CD4-positive, alpha-beta T cell treated with Interleukin-10 for 1 hour (primary cell): ENCODE measurements at regions not wholly inside any gene's neighbourhood (a gene's known extent, or its start where the extent isn't known, plus 50 kb on each side); places are given as distances from the start of the nearest gene placed in this dataset.

Experiments
- DNase-seq: peaks from one replicate; pipeline ENCODE4 v3.0.0-alpha.2; 2020

DNA sequence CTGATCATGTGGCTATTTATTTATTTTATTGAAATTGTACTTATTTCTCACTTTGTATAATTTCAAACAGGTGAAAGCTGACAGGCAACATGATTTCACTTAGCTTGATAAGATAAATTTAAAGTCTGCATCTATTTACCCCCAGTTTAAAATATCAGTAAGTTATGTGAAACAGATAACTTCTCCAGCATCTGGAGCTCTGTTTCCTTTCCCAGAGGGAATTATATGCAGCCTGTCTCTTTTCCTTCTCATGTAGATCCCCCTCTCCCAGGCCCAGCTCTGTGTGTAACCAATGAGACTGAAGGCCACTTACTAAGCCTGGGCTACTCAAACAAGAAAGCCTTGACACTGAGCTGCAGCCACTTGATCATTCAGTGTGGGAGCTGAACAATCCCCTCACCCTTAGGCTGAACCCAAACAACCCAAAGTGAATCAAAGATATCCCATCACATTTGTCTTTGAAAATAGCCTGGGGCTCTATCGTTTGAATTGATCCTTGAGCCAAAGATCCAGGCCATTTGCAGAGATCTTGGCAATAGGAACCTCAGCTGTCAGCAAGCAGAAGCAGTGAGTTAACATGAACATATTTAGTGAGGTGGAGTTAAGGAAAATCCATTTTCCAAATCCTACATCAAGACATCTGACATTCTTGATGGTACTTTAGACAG lies 383.9 kb downstream of the TGFB2 start:
- no peak for DNase-seq

DNA sequence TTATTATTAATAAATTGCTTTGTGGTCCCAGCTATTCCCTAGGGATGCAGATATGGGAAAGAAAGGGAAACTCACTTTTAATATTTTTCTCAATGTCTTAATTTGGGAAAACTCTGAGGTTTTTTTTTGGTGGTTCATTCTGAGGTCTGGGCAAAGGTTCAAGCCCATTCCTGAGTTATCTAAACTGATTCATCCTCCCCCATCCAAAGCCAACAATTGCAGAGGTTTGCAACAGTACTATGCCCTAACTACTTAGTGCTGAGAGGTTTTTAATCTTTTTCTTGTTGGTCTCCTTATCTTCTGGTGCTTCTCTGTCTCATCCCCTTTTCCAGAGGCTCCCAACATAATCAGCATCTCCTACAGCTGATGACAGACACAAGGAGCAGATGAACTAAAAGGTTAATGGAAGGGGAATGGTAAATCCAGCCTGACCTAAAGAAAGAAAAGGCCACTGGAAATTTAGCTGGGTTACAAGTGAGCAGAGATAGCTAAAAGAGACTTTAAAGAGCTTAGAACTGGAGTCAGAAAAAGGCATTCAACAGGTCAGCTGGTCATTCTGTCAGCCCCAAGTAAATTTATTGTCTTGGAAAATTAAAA lies 390.4 kb downstream of the TGFB2 start:
- DNase-seq: no peak

DNA sequence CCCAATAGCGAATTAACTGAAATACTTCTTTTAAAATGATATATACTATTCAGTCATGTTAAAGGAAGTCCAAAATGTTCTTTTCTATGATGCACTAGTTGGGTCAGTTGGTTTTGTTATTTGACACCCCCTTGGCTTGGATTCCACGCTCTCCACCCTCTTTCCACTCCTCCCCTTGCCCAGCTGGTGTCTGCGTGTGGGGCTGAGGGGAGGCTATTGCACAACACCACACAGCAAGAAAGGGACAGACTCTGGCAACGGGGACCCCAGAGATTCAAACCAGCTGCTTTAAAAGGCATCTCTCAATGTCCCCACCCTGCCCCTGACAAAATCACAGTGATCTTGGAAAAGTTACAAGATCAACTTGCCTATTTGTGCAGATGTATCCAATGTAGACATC lies 394.3 kb downstream of the TGFB2 start:
- no peak for DNase-seq

DNA sequence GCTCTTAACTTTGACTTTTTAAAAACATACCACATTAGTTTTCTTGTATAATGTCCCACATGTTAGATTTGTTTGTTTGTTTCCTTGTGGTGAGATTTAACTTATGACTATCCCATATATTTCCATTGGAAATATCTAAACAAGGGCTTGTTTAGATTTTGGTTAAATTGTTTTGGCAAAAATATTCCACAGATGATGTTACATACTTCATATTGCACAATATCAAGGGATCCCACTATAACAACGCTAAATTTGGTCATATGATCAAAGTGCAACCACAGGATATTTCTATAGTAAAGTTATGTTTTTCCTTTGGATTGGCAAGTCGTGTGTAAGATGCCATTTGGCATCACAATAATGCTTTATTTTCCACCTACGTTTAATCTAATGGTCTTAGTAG lies 396.7 kb downstream of the TGFB2 start:
- DNase-seq: no peak

DNA sequence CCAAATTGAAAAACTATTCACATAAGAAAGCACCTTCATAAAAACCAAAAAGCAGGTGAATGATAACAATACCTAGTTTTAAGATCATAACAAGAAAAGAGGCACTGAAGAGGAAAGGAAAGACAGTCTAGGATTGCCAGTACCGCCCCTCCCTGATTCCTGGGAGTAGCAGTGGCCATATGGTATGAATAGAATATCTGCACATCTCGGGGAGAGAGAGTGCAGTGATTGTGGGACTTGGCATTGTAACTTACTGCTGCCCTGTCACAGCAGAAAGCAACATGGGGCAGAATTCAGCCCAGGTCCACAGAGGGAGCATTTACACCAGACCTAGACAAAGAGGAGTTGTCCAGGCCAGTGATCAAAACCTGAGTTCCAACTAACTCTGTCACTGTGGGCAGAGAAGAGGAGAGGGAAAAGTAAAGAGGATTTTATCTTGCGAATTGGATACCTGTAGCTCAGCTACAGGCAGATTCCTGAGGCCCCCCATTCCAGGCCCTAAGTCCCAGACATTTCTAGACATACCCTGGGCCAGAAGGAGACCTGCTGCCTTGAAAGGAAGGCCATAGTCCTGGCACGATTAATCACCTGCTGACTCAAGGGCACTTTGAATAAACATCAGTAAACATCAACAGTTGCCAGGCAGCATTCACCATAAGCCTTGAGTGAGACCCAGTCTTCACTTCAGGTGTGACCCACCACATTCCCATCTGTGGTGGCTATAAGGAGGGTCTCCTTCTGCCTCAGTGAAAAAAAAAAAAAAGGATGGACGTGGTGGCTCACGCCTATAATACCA lies 397.5 kb downstream of the TGFB2 start:
- DNase-seq: no peak

DNA sequence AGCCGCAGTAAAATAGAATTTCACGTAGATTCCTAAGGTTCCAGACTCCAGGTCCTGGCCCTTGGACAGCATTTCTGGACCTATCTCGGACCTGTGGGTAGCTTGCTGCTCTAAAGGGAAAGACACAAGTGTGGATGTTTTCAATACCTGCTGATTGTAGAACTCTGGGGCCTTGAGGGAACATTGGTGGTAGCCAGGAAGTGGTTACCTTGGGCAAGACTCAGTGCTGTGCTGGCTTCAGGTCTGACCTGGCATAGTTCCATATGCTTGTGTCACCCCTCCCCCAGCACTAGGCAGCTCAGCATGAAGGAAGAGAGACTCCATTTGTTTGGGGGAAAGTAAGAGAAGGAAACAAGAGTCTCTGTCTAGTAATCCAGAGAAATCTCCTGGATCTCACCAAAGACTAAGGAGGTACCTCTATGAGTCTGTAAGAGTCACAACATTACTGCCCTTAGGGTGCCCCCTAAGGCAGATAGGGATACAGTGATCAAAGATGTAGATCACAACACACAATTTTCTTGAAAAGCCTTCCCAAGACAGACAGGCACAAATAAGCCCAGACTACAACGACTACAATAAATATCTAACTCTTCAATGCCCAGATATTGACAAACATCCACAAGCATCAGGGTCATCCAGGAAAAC lies 398.8 kb downstream of the TGFB2 start:
- DNase-seq: no peak

DNA sequence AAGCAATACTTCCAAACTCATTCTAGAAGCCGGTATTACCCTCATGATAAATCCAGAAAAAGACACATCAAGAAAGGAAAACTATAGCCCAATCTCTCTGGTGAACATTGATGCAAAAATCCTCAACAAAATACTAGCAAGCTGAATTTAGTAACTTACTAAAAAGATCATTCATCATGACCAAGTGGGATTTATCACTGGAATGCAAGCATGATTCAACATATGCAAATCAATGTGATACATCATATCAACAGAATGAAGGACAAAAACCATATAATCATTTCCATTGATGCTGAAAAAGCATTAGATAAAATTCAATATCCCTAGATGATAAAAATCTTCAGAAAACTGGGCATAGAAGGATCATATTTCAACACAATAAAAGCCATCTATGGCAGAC lies 402.9 kb downstream of the TGFB2 start:
- DNase-seq: no peak

DNA sequence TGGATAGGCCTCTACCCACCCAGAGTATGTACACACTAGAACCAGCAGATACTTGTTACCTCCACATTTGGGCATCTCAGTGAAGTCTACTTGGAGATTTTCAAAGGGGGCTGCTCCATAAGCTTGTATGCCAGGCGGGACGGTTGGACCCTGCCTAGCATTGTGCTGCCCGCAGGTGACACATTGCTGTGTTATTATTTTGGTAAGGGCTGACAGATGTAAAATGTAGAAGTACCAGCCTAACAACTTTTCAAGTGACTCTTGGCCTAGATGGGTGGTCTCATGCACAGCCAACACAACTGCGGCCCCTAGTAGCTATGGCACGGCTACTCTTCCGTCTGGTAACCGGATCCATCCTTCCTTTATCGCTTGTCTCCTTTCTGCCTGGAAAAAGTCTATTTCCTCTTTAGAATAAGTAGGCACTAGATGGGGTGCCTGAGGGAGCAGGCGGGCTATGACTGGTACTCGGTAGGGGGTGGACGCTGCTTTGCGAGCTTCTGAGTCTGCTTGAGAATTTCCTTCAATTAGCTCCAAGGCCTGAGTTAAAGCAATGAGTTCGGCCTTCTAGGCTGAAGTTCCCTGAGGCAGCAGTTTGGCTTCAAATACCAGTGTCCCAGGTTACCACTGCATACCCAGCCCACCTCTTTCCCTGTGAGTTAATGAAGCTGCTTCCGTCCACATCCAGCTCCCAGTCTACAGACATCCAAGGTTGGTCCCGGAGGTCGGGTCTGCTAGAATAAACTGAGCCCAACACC lies 405.3 kb downstream of the TGFB2 start:
- DNase-seq: no peak

DNA sequence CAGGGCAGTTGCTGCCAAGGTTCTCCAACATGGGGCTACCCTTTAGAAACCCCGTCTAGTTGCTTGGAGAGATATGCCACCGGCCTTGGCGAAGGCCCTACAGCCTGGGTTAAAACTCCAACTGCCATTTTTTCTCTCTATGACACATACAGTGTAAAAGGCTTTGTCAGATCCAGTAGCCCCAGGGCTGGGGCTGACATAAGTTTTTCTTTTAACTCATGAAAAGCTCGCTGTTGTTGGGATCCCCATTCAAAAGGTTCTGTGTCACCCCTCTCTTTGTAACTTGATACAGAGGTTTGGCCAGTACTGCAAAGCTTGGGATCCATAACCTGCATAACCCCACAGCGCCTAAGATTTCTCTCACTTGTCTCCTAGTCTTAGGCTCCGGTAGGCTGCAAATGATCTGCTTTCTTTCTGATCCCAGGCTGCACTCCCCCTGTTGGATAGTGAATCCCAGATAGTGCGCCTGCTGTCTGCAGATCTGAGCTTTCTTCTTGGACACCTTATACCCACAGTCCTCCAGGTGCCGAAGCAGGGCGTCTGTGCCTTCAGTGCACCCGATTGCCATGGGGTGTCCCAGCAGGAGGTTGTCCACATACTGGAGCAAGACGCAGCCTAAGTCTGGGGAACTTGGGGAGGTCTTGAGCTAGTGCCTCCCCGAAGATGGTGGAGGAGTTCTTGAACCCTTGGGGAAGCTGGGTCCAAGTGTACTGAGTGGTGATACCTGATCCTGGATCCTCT lies 406.2 kb downstream of the TGFB2 start:
- no peak for DNase-seq

DNA sequence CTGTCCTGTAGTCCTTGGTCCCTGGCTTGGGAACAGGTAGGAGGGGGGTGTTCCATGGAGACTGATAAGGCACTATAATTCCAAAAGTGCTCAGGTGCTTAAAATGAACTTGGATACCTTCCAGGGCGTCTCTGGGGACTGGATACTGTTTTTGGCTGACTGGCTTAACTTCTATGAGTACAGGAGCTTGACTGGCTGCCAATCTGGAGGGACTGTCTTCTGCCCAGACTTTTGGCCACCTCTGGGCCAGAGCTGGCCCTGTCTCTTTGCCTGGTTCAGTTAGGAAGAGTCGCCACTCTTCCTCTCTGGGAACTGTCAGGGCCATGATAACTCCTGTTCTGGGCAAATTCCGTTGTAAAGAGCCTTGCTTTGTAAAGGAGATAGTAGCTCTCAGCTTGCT lies 407.0 kb downstream of the TGFB2 start:
- no peak for DNase-seq

DNA sequence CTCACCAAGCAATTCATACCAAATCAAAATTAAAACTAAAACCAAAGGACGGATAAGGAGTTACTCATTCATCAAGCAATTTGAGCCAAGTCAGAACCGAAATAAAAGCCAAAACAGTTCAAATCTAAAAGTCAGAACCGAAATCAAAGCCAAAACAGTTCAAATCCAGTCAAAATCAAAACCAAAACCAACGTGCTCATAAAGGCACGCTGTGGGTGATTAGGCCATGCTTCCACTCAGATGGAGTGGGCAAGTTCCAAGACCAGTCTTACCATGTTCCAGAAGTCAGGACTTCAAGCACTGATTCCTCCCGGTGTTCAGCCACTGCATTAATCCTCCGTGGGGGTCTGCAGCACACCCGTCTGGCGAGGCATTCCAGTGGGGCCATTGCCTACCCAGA lies 409.3 kb downstream of the TGFB2 start:
- DNase-seq: no peak

DNA sequence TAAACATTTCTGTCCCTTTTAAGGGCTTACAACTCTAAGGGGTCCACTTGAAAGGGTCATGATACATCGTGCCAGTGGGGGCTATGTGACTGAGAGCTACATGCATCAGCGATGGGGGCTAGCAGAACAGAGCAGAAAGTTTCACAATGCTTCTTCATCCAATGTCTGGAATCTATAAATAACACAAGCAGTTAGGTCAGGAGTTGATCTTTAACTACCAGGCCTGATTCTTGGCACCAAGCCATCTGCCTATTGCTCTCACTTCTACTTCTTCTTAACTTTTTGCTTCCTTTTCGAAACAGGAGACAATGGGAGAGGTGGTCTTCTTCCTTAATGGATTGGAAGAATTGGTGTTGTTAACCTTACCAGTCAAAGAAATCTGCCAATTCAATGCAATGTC lies 410.0 kb downstream of the TGFB2 start:
- no peak for DNase-seq

DNA sequence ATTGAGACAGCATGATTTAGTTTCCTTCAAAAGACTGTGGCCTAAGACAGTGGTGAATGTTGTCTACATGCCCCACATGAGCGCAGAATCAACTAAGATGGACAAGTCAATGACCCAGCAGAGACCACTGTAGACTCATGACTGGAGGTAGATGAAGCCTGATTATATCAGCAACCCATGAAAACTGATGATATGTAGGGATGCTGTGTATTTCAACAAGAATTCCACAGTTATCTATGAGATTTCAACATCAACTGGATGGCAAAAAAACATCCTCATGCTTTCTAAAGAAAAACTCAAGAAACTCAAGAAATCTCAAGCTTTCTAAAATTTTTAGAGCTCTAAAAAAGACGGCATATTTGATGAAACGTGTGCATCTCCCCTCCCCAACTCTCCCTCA lies 413.9 kb upstream of the LYPLAL1 start:
- DNase-seq: no peak

DNA sequence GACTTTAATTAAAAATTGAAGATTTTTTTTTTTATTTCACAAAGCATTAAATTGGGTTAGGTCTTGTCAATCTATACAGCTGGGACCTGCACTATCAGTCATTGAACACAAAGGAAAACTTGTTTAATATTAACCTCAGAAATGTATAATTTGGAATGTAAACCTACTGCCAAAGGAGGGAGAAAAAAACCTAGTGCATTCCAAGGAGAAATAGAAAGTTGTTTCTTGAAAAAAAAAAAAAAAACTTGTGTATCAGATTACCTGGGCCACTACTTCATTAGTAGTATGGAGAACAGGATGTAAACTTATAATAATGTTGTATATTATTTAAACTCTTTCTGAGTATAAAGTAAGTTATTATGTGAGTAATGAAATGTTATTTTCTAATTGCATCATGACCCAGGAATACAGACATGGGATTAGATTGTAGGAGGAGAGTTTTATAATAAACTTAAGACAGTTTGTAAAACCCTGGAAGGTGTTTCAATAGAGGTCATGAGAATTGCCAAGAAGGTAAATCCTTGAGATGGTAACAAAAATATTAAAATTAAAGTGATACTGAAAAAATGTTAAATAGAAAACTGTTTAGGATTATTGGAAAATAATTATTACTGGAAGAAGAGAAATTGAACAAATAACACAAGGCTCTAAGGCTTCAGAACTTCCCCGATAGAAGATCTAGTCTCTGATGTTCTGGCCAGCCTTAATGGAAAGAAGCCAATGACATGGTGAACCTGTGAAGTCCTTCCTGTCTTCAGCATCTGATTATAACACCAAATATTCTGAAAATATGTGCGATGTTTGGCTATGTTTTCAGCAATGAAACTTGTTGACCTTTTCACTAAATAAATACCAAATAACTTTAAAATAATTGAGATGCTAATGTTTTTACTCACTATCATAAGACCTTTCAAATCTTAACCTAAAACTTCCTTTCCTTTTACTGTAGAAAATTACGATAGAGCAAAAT lies 412.8 kb upstream of the LYPLAL1 start:
- no peak for DNase-seq

DNA sequence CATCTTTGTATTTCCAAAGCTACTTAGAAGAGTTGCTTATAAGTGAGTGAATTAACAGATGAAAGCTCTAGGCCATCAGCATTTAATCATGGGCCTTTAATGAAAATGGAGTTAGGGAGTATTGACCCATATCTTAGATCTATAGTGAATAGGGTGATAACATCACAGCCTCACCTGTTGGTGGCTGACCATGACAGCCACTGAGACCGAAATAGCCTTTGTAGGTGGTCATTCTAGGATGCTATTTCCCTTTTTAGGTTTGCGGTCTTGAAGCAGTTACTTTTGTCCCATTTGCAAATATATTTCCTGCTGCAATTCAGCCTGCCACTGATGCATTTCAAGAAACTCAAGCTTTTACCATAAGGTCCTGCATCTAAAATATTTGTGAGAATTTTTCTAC lies 410.1 kb upstream of the LYPLAL1 start:
- no peak for DNase-seq

DNA sequence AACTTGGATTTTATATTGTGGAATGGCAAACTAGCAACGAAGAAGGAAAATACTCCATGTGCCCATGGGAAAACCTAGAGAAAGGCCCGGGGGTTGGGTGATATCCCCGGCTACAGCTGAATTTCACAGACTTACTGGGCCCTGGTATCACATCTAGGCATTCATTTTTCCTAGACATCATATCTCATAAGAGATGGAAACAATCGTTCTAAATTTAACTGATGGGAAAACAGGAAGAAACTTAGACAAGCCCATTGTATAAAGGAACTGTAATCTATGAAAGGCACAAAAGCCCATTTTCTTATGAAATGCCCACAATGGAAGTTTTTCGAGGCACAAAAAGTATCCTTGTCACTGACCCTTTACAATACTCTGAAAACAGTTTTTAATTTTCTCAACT lies 407.9 kb upstream of the LYPLAL1 start:
- DNase-seq: no peak

DNA sequence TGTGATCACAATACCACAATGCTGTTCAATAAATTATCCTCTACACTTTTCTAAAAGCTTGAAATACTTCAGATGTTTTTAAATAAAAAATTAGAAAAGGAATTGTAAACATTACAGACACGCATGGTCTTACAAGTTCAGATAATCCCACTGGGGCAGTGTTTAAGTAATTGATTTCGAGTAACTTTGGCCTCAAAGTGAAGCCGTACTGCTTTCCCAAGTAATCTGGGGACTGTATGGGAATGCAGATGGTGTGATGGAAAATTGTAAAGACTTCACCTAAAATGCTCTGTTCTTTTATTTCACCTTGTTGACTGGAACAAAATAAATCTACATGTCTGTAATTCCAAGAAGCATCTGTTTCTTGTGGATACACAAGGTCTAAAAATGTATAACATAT lies 401.7 kb upstream of the LYPLAL1 start:
- DNase-seq: no peak

DNA sequence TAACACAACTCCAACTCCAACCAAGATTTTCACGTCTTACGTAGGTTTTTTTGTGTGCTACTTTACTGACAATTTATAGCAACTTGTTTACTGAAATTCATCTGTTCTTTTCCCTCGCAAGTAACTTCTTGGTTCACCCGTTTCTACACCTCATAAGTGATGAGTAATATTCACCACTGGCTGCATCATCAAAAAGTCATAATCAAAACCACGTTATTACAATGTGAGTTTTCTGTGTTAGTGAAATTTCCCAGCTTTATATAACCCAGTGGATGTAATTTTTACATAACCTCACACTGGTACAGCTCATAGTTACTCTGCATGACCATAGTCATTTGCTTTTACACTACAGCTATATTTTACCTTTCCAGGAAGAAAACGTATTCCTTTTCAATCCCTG lies 401.1 kb upstream of the LYPLAL1 start:
- DNase-seq: no peak

DNA sequence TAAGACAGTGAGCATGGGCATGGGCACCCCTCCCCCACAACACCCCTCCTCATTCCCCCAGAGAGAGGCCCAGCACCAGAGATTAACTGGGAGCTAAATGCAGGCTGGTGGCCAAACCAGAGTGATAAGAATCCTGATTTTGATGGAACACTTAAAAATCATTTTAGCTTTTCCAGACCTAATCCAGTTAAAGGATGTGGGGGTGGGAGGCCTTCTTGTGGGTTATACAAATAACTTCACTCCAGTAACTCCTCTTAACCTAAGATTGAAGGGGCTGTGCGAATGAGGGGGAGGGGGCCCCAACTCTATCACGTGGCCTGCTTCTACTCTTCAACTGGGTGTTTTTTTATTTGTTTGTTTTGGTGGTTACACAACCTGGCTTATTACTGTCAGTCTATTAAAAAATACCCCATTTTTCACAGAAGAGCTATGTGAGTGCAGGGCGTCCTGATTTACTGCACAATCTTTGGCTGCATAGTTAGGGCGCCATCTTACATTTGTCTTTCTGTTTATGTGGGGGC lies 398.1 kb upstream of the LYPLAL1 start:
- DNase-seq: no peak

DNA sequence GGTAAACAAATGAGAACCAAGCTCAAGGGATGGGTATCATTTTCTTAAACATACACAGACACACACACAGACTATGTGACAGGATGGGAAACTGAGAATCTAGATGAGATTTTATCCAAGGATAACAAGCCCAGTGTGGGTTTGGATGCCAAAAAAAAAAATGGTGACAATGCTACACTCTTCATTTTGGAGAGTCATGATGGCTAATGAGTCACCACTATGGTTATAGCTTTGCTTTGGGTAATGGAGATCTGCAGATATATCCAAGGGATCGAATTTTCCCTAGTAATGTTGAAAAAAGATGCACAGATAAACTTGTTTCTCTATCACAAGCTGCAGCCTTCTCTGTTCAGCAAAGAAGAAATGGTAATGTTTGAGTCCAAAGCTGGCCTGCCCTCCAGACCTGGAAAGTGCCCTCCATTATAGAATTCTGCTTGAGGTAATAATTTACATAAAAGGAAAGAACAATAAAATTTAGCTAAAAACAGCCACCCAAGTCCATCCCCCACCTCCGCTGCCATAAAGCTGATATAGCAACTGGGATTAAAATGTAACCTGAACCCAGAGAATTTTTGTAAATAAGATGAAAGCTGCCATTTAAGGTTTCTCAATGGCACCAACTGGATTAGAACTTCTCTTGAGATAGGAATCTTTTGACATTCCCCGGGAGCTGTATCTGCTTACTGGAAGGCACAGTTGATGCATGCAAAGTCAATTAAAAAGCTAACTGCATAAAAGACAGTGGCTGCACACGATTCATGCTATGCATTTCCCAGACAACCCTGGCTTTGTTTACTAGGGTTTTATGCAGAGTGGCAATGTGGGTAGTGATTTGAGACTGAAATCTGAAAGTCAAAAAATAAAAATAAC lies 395.2 kb upstream of the LYPLAL1 start:
- no peak for DNase-seq
